Stomach (tissue), 8 donors: ENCODE measurements at regions not wholly inside any gene's neighbourhood (a gene's known extent, or its start where the extent isn't known, plus 50 kb on each side); places are given as distances from the start of the nearest gene placed in this dataset.
"Not testable (repeated sequence)": the region's sequence is repeated elsewhere in the genome, so short reads cannot be mapped to it uniquely, and the experiment has no call there.

Experiments
- DNase-seq, 2 donors: peaks; one replicate each; pipeline versions ENCODE4 v3.0.0 to v3.0.0-alpha.2; 2013 to 2019
- H3K27ac ChIP-seq, 5 donors: fragments of 200-600 bp in 4 of 5; sonication (generic) in 4 of 5; one replicate each; pipeline ENCODE4 v1.5.1; 2013 to 2019; ENCODE audit warnings: mild to moderate bottlenecking in 1 of 5, moderate library complexity in 1 of 5
- H3K27me3 ChIP-seq, 3 donors: fragments of 200-600 bp; sonication (generic); one replicate each; pipeline ENCODE4 v1.5.1; 2017 to 2019; ENCODE audit warnings: mixed run types in 1 of 3
- H3K36me3 ChIP-seq, 4 donors: fragments of 200-600 bp; sonication (generic); 1 replicate in 3 of 4; 2 replicates in 1 of 4; pipeline ENCODE4 v1.5.1; 2016 to 2019
- H3K4me1 ChIP-seq, 4 donors: fragments of 200-600 bp; sonication (generic); one replicate each; pipeline ENCODE4 v1.5.1; 2016 to 2019
- H3K4me3 ChIP-seq, 4 donors: fragments of 200-600 bp; sonication (generic) in 3 of 4; one replicate each; pipeline ENCODE4 v1.5.1; 2016 to 2019; ENCODE audit warnings: mild to moderate bottlenecking in 1 of 4
- H3K9me3 ChIP-seq, 4 donors: fragments of 200-600 bp; sonication (generic); one replicate each; pipeline ENCODE4 v1.5.1; 2016 to 2019
- EP300 ChIP-seq: sonication (generic); formaldehyde crosslinking; IDR thresholded peaks from one replicate; pipeline ENCODE4 v1.6.1; 2017; ENCODE audit warnings: antibody characterized with exemption
- POLR2A ChIP-seq, 4 donors: fragments of 450-650 bp; IDR thresholded peaks; one replicate each; pipeline ENCODE4 v1.6.1; 2016; ENCODE audit warnings: antibody characterized with exemption in 4 of 4, control low read depth in 2 of 4, mild to moderate bottlenecking in 1 of 4, moderate library complexity in 1 of 4
- POLR2AphosphoS5 ChIP-seq, 3 donors: sonication (generic); formaldehyde crosslinking; IDR thresholded peaks; one replicate each; pipeline ENCODE4 v1.6.1; 2016; ENCODE audit warnings: antibody characterized with exemption in 3 of 3
- WGBS, 5 donors: extraction: QIAGEN DNeasy Blood & Tissue Kit in 3 of 5; methylation state at CpG; one replicate each; pipeline versions ENCODE4 v1.1.5 to v1.1.7; 2013 to 2018; 5-methylcytosine and 5-hydroxymethylcytosine counted together
- intact Hi-C: fragments of 100-400 bp; cut with DNase I; formaldehyde crosslinking; loops from one replicate; pipeline ENCODE4 v1.15.1; 2023; ENCODE audit warnings: low total_unique reads
- TF ChIP-seq, protein P1 (sequence below), 7 experiments: fragments of 450-650 bp in 4 of 7; fragments of 200-600 bp in 3 of 7; sonication (generic) in 3 of 7; IDR thresholded peaks; one replicate each; pipeline ENCODE4 v1.5.1; 2016 to 2019; ENCODE audit warnings: antibody characterized with exemption in 7 of 7, control low read depth in 2 of 7, mild to moderate bottlenecking in 1 of 7
- donor health status: healthy with polysubstance abuse.
- donor health status: Bipolar disorder and iron deficiency.
- donor health status: healthy.

DNA sequence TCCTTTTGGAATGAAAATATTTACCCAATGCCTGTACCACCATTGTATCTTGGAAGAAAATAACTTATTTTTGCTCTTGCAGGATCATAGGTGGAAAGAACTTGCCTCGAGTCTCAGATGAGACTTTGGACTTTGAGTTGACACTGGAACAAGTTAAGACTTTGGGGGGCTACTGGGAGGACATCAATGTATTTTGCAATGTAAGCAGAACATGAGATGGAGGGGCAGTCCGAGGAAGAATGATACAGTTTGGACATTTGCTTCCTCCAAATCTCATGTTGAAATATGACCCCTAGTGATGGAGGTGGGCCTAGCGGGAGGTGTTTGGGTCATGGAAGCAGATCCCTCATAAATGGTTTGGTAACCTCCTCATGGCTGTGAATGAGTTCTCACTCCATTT is 1428.6 kb downstream of the ZPLD1 start:
- WGBS, 5 donors, result 71 to 80% (median 76%) methylated on average over 3 of the region's 3 CpGs
- Histone ChIP-seq H3K4me1 (no peaks in the 10 kb centered on the region), H3K27ac (no peak overlapping the region), H3K9me3 (peaks cover 0 to 18% (median 8%) of the 10 kb centered on the region in 4 donors), H3K36me3 (no peaks in the 10 kb centered on the region), H3K27me3 (no peaks in the 10 kb centered on the region), H3K4me3 (no peak overlapping the region)
- no peak for DNase-seq
- TF ChIP-seq POLR2AphosphoS5 (IDR thresholded peaks at IDR 0.05), result no peak
- no peak for TF ChIP-seq EP300
- no peak for TF ChIP-seq POLR2A (IDR thresholded peaks at IDR 0.05)
- TF ChIP-seq, protein P1, sequence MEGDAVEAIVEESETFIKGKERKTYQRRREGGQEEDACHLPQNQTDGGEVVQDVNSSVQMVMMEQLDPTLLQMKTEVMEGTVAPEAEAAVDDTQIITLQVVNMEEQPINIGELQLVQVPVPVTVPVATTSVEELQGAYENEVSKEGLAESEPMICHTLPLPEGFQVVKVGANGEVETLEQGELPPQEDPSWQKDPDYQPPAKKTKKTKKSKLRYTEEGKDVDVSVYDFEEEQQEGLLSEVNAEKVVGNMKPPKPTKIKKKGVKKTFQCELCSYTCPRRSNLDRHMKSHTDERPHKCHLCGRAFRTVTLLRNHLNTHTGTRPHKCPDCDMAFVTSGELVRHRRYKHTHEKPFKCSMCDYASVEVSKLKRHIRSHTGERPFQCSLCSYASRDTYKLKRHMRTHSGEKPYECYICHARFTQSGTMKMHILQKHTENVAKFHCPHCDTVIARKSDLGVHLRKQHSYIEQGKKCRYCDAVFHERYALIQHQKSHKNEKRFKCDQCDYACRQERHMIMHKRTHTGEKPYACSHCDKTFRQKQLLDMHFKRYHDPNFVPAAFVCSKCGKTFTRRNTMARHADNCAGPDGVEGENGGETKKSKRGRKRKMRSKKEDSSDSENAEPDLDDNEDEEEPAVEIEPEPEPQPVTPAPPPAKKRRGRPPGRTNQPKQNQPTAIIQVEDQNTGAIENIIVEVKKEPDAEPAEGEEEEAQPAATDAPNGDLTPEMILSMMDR (IDR thresholded peaks at IDR 0.05), result no peak
- intact Hi-C loops, result no loop called here

DNA sequence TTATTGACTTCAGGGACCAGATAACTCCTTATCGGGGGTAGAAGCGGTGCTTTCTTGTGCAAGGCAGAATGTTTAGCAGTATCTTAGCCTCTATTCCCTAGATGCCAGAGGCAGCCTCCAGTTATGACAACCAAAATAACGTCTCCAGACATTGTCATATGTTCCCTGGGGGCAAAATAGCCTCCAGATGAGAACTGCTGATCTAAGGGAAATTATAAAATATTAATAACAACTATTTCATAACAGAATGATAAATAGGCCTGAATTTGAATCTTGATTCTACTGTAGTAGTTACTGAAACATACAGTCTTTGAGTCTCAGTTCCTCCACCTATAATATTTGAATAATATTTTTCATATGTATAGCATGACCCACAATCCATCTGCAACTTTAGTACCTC is 1431.3 kb downstream of the ZPLD1 start:
- intact Hi-C loops, result no loop called here
- Histone ChIP-seq H3K4me1 (no peaks in the 10 kb centered on the region), H3K36me3 (no peaks in the 10 kb centered on the region), H3K4me3 (no peak overlapping the region), H3K27ac (no peak overlapping the region), H3K27me3 (no peaks in the 10 kb centered on the region), H3K9me3 (peaks cover 0 to 18% (median 8%) of the 10 kb centered on the region in 4 donors)
- no peak for DNase-seq
- 69 to 81% (median 73%) methylated on average over 3 of the region's 3 CpGs for WGBS, 5 donors
- TF ChIP-seq POLR2A (IDR thresholded peaks at IDR 0.05) (no peak), EP300 (no peak), POLR2AphosphoS5 (IDR thresholded peaks at IDR 0.05) (no peak)
- TF ChIP-seq, protein P1 (IDR thresholded peaks at IDR 0.05), result no peak

DNA sequence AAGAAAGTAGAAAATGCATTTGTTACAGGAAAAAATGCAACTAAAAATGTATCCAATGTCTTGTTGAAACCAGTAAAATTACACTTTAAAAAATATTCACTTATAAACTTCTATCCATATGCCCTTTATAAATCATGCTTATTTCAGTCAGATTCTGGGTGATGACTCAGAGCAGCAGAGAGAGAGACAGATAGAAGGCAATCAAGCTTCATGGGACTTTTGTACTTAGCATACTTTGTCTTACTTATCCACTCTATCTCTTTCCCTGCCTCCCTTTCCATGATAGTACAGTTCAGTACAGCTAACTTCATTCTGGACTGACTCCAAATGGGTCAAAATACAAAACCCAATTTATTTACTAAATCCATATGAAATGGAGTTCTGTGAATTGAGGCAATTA is 1438.2 kb downstream of the ZPLD1 start:
- DNase-seq, result no peak
- Histone ChIP-seq H3K36me3 (no peaks in the 10 kb centered on the region), H3K4me3 (no peak overlapping the region), H3K27ac (no peak overlapping the region), H3K9me3 (no peaks in the 10 kb centered on the region), H3K27me3 (no peaks in the 10 kb centered on the region), H3K4me1 (no peaks in the 10 kb centered on the region)
- TF ChIP-seq, protein P1 (IDR thresholded peaks at IDR 0.05), result no peak
- no peak for TF ChIP-seq EP300
- TF ChIP-seq POLR2A (IDR thresholded peaks at IDR 0.05), result no peak
- TF ChIP-seq POLR2AphosphoS5 (IDR thresholded peaks at IDR 0.05), result no peak
- intact Hi-C loops, result no loop called here

DNA sequence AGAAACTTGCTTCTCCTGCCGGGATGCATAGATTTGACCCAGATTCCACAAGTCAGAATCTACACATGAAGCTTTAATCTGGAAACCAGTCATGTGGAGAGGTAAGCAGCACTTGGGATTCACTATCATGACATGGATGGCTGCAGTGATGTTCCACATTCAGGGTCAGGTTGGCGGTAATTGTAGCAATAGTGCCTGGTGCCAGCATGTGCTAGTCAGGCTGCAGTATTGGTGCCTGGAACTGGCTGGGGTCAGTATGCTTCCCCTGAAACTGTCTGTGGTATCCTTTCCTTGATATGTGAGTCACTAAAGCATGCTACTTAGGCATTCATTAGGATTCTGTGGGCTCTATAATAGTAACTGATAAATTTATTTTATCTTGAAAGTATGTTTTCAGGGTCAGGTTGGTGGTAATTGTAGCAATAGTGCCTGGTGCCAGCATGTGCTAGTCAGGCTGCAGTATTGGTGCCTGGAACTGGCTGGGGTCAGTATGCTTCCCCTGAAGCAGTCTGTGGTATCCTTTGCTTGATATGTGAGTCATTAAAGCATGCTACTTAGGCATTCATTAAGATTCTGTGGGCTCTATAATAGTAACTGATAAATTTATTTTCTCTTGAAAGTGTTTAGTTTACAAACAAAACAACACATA is 1439.2 kb downstream of the ZPLD1 start:
- intact Hi-C loops, result no loop called here
- no peak for DNase-seq
- Histone ChIP-seq H3K9me3 (no peaks in the 10 kb centered on the region), H3K27me3 (no peaks in the 10 kb centered on the region), H3K4me1 (no peaks in the 10 kb centered on the region), H3K27ac (no peak overlapping the region), H3K36me3 (no peaks in the 10 kb centered on the region), H3K4me3 (no peak overlapping the region)
- TF ChIP-seq EP300 (no peak), POLR2AphosphoS5 (IDR thresholded peaks at IDR 0.05) (no peak), POLR2A (IDR thresholded peaks at IDR 0.05) (no peak)
- TF ChIP-seq, protein P1 (IDR thresholded peaks at IDR 0.05), result no peak
- 89 to 94% (median 89%) methylated on average over 2 of the region's 2 CpGs for WGBS, 5 donors

DNA sequence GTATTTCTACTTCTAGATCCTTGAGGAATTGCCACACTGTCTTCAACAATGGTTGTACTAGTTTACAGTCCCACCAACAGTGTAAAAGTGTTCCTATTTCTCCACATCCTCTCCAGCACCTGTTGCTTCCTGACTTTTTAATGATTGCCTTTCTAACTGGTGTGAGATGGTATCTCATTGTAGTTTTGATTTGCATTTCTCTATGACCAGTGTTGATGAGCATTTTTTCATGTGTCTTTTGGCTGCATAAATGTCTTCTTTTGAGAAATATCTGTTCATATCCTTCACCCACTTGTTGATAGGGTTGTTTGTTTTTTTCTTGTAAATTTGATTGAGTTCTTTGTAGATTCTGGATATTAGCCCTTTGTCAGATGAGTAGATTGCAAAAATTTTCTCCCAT is 1447.0 kb downstream of the ZPLD1 start:
- H3K27ac ChIP-seq, intact Hi-C loops, H3K4me1 ChIP-seq, H3K4me3 ChIP-seq, DNase-seq, H3K27me3 ChIP-seq, H3K9me3 ChIP-seq, H3K36me3 ChIP-seq: not testable (repeated sequence)
